Superior temporal gyrus (tissue), 1 donor: ENCODE measurements at regions not wholly inside any gene's neighbourhood (a gene's known extent, or its start where the extent isn't known, plus 50 kb on each side); places are given as distances from the start of the nearest gene placed in this dataset.
"Not testable (repeated sequence)": the region's sequence is repeated elsewhere in the genome, so short reads cannot be mapped to it uniquely, and the experiment has no call there.

Experiments used
- DNase-seq: peaks from one replicate; pipeline ENCODE4 v3.0.0-alpha.2; 2016; ENCODE audit errors: extremely low spot score

GRCh38 chr1:47491341-47491753, 53.5 kb downstream of the FOXD2 start:
- no peak for DNase-seq

- no peak for DNase-seq
Measured at GRCh38 chr1:47495176-47495713, 57.4 kb downstream of the FOXD2 start.

GRCh38 chr1:47498551-47498950, 60.7 kb downstream of the FOXD2 start:
- DNase-seq = no peak

- no peak for DNase-seq
Measured at GRCh38 chr1:47501069-47501468, 63.2 kb downstream of the FOXD2 start.

- no peak for DNase-seq
Measured at GRCh38 chr1:47502746-47503370, 65.0 kb downstream of the FOXD2 start.

GRCh38 chr1:47504840-47505239, 67.0 kb downstream of the FOXD2 start:
- not testable (repeated sequence) for DNase-seq

- no peak for DNase-seq
Measured at GRCh38 chr1:47505267-47505666, 67.4 kb downstream of the FOXD2 start.

GRCh38 chr1:47506053-47506452, 68.2 kb downstream of the FOXD2 start:
- no peak for DNase-seq

- no peak for DNase-seq
Measured at GRCh38 chr1:47507144-47507543, 69.3 kb downstream of the FOXD2 start.

GRCh38 chr1:47507881-47508701, 70.2 kb downstream of the FOXD2 start:
- no peak for DNase-seq

- no peak for DNase-seq
Measured at GRCh38 chr1:47508702-47509431, 71.0 kb downstream of the FOXD2 start.

- DNase-seq = no peak
Measured at GRCh38 chr1:47510282-47510811, 72.5 kb downstream of the FOXD2 start.

- no peak for DNase-seq
Measured at GRCh38 chr1:47511825-47512224, 74.0 kb downstream of the FOXD2 start.

- no peak for DNase-seq
Measured at GRCh38 chr1:47513393-47513792, 75.5 kb downstream of the FOXD2 start.

GRCh38 chr1:47514229-47514628, 76.4 kb downstream of the FOXD2 start:
- DNase-seq = no peak

GRCh38 chr1:47515164-47515789, 77.4 kb downstream of the FOXD2 start:
- DNase-seq = no peak

- no peak for DNase-seq
Measured at GRCh38 chr1:47517946-47518345, 80.1 kb downstream of the FOXD2 start.

GRCh38 chr1:47519491-47519890, 81.6 kb downstream of the FOXD2 start:
- DNase-seq = no peak

- DNase-seq = no peak
Measured at GRCh38 chr1:47519971-47520370, 82.1 kb downstream of the FOXD2 start.

- no peak for DNase-seq
Measured at GRCh38 chr1:47521034-47521881, 83.4 kb downstream of the FOXD2 start.
